SK-N-SH (cell line): ENCODE measurements at regions not wholly inside any gene's neighbourhood (a gene's known extent, or its start where the extent isn't known, plus 50 kb on each side); places are given as distances from the start of the nearest gene placed in this dataset.

Experiments used
- EZH2phosphoT487 ChIP-seq: fragments of 200-600 bp; sonication (generic); IDR thresholded peaks from 2 replicates; pipeline ENCODE4 v1.6.1; 2017; ENCODE audit warnings: low read depth, mixed run types, mild to moderate bottlenecking, antibody characterized with exemption, moderate library complexity, borderline replicate concordance
- NRF1 ChIP-seq: IDR thresholded peaks from 2 replicates; pipeline ENCODE4 v1.6.1; 2012; ENCODE audit warnings: low read depth, mild to moderate bottlenecking, low read length
- POLR2AphosphoS5 ChIP-seq: IDR thresholded peaks from 2 replicates; pipeline ENCODE4 v1.6.1; 2012; ENCODE audit warnings: low read depth, low read length
- RAD21 ChIP-seq: IDR thresholded peaks from 2 replicates; pipeline ENCODE4 v1.6.1; 2012; ENCODE audit warnings: mild to moderate bottlenecking, low read length
- SIN3A ChIP-seq: IDR thresholded peaks from 2 replicates; pipeline ENCODE4 v1.6.1; 2012; ENCODE audit warnings: low read depth, mild to moderate bottlenecking, low read length, moderate library complexity, borderline replicate concordance
- SMC3 ChIP-seq: IDR thresholded peaks from 2 replicates; pipeline ENCODE4 v1.6.1; 2012; ENCODE audit warnings: low read depth, low read length, improper control_type of control experiment
- TAF1 ChIP-seq: IDR thresholded peaks from 2 replicates; pipeline ENCODE4 v1.6.1; 2012; ENCODE audit warnings: low read depth, mild to moderate bottlenecking, low read length, moderate library complexity, borderline replicate concordance
- TEAD4 ChIP-seq: IDR thresholded peaks from 2 replicates; pipeline ENCODE4 v1.4.0; 2012; ENCODE audit warnings: mild to moderate bottlenecking, borderline replicate concordance; ENCODE audit not compliant: insufficient read depth
- YY1 ChIP-seq: IDR thresholded peaks from 2 replicates; pipeline ENCODE4 v1.4.0; 2012; ENCODE audit warnings: low read depth, mild to moderate bottlenecking
- TF ChIP-seq, protein P1 (sequence below): fragments of 200-600 bp; sonication (generic); IDR thresholded peaks from 2 replicates; pipeline ENCODE4 v1.6.1; 2017; ENCODE audit warnings: antibody characterized with exemption, mild to moderate bottlenecking, moderate library complexity
- TF ChIP-seq, protein P2 (sequence below): IDR thresholded peaks from 2 replicates; pipeline ENCODE4 v1.6.1; 2012; ENCODE audit warnings: mild to moderate bottlenecking, low read depth, low read length, moderate library complexity

DNA sequence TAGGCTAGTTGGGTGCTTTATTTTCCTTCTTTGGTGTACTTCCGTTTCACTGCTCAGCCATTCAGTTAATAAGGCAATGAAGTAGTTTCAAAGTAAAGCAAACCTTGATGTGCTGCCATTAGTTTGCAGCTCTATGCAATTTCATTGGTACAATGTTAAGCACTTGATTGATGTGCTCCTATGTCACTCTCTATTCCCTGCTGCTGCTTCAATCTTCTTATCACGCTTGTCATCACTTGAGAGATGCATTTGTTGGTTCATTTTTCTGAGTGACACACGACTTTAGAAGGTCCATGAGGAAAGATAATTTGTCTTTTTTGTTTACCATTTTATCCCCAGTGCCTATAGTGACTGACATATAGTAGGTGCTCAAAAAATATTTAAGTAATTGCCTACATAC, 871.0 kb upstream of the PABPC4L start:
- TF ChIP-seq RAD21 (no peak), SMC3 (no peak), EZH2phosphoT487 (no peak), YY1 (no peak), SIN3A (no peak), TAF1 (no peak), POLR2AphosphoS5 (no peak), TEAD4 (no peak), NRF1 (no peak)
- TF ChIP-seq, protein P1, sequence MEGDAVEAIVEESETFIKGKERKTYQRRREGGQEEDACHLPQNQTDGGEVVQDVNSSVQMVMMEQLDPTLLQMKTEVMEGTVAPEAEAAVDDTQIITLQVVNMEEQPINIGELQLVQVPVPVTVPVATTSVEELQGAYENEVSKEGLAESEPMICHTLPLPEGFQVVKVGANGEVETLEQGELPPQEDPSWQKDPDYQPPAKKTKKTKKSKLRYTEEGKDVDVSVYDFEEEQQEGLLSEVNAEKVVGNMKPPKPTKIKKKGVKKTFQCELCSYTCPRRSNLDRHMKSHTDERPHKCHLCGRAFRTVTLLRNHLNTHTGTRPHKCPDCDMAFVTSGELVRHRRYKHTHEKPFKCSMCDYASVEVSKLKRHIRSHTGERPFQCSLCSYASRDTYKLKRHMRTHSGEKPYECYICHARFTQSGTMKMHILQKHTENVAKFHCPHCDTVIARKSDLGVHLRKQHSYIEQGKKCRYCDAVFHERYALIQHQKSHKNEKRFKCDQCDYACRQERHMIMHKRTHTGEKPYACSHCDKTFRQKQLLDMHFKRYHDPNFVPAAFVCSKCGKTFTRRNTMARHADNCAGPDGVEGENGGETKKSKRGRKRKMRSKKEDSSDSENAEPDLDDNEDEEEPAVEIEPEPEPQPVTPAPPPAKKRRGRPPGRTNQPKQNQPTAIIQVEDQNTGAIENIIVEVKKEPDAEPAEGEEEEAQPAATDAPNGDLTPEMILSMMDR, result no peak
- TF ChIP-seq, protein P2, sequence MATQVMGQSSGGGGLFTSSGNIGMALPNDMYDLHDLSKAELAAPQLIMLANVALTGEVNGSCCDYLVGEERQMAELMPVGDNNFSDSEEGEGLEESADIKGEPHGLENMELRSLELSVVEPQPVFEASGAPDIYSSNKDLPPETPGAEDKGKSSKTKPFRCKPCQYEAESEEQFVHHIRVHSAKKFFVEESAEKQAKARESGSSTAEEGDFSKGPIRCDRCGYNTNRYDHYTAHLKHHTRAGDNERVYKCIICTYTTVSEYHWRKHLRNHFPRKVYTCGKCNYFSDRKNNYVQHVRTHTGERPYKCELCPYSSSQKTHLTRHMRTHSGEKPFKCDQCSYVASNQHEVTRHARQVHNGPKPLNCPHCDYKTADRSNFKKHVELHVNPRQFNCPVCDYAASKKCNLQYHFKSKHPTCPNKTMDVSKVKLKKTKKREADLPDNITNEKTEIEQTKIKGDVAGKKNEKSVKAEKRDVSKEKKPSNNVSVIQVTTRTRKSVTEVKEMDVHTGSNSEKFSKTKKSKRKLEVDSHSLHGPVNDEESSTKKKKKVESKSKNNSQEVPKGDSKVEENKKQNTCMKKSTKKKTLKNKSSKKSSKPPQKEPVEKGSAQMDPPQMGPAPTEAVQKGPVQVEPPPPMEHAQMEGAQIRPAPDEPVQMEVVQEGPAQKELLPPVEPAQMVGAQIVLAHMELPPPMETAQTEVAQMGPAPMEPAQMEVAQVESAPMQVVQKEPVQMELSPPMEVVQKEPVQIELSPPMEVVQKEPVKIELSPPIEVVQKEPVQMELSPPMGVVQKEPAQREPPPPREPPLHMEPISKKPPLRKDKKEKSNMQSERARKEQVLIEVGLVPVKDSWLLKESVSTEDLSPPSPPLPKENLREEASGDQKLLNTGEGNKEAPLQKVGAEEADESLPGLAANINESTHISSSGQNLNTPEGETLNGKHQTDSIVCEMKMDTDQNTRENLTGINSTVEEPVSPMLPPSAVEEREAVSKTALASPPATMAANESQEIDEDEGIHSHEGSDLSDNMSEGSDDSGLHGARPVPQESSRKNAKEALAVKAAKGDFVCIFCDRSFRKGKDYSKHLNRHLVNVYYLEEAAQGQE, result no peak
